Astrocyte (in vitro differentiated cells and primary cell): ENCODE measurements at regions not wholly inside any gene's neighbourhood (a gene's known extent, or its start where the extent isn't known, plus 50 kb on each side); places are given as distances from the start of the nearest gene placed in this dataset.

ENCODE experiments used
- CTCF ChIP-seq: IDR thresholded peaks from 2 replicates; pipeline ENCODE4 v1.5.1; 2011; ENCODE audit warnings: low read depth, mild to moderate bottlenecking, inconsistent platforms, low read length, moderate library complexity; ENCODE audit not compliant: insufficient read depth
- EZH2 ChIP-seq: IDR thresholded peaks from 2 replicates; pipeline ENCODE4 v1.6.1; 2012; ENCODE audit warnings: mild to moderate bottlenecking, low read length, inconsistent platforms; ENCODE audit not compliant: insufficient read depth

- no peak for TF ChIP-seq CTCF
- no peak for TF ChIP-seq EZH2
Observed at GRCh38 chr22:49717322-49717919, 110.3 kb downstream of the BRD1 start.
